ENCODE measurements at regions not wholly inside any gene's neighbourhood (a gene's known extent, or its start where the extent isn't known, plus 50 kb on each side); places are given as distances from the start of the nearest gene placed in this dataset.

GRCh38 chr17:12406623-12407215 lies 259.0 kb upstream of the MYOCD start:
- WGBS, 2 donors = 48 to 49% methylated on average over 5 of the region's 5 CpGs
- TF ChIP-seq, protein P1, sequence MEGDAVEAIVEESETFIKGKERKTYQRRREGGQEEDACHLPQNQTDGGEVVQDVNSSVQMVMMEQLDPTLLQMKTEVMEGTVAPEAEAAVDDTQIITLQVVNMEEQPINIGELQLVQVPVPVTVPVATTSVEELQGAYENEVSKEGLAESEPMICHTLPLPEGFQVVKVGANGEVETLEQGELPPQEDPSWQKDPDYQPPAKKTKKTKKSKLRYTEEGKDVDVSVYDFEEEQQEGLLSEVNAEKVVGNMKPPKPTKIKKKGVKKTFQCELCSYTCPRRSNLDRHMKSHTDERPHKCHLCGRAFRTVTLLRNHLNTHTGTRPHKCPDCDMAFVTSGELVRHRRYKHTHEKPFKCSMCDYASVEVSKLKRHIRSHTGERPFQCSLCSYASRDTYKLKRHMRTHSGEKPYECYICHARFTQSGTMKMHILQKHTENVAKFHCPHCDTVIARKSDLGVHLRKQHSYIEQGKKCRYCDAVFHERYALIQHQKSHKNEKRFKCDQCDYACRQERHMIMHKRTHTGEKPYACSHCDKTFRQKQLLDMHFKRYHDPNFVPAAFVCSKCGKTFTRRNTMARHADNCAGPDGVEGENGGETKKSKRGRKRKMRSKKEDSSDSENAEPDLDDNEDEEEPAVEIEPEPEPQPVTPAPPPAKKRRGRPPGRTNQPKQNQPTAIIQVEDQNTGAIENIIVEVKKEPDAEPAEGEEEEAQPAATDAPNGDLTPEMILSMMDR (IDR thresholded peaks at IDR 0.05) = no peak
- TF ChIP-seq EP300 (IDR thresholded peaks at IDR 0.05) = no peak
- TF ChIP-seq POLR2A (IDR thresholded peaks at IDR 0.05) = no peak
- DNase-seq (ENCODE audit: low spot score in 2 of 2) = no peak
- no peaks in the 10 kb centered on the region for H3K4me1 ChIP-seq
- H3K27me3 ChIP-seq = no peaks in the 10 kb centered on the region
- no peaks in the 10 kb centered on the region for H3K36me3 ChIP-seq
- no peak overlapping the region for H3K4me3 ChIP-seq
- no peak overlapping the region for H3K27ac ChIP-seq
- peaks cover 0 to 5% (median 0%) of the 10 kb centered on the region in 4 donors for H3K9me3 ChIP-seq

DNA sequence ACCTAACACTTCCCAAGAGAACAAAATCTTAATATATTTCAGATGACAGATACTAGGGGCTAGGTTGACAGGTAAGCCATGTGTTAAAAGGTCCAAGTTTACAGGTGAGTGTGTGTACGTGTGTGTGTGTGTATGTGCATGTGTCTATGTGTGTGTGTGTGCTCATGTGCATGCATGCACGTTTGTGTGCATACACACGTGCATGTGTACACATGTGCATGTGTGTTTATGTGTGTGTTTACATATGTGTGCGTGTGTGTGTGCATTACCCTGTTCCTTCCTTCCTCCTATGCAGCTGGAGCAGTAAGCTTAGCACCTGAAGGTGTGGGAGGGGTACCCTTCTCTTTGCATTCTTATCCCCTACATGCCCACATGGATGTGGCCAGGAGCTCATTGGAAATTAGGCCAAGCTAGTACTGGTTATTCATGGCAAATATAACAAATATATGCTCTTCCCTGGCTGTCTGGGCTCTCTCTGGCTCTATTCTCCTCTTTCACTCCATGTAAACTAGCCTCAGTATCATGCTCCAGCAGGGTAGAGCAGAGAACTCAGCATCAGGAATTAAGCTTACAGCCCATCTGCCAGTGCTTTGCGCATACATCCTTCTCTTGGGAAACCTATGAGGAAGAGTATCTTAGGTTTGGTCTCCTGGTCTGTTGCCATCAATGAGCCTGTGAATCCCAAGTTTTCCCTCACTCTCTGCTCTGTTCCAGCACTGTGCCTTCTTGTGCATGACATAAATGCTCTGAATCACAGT lies 258.0 kb upstream of the MYOCD start:
- no peak for TF ChIP-seq EP300 (IDR thresholded peaks at IDR 0.05)
- TF ChIP-seq POLR2A (IDR thresholded peaks at IDR 0.05) = no peak
- no peaks in the 10 kb centered on the region for H3K36me3 ChIP-seq
- no peak overlapping the region for H3K27ac ChIP-seq
- no peak overlapping the region for H3K4me3 ChIP-seq
- H3K4me1 ChIP-seq = no peaks in the 10 kb centered on the region
- no peaks in the 10 kb centered on the region for H3K27me3 ChIP-seq
- no peak for DNase-seq (ENCODE audit: low spot score in 2 of 2)
- 71 to 84% methylated on average over 5 of the region's 5 CpGs for WGBS, 2 donors
- peaks cover 0 to 5% (median 0%) of the 10 kb centered on the region in 4 donors for H3K9me3 ChIP-seq

GRCh38 chr17:12409082-12409481 lies 256.6 kb upstream of the MYOCD start:
- H3K9me3 ChIP-seq = peaks cover 0 to 5% (median 0%) of the 10 kb centered on the region in 4 donors
- TF ChIP-seq EP300 (IDR thresholded peaks at IDR 0.05) (no peak), POLR2A (IDR thresholded peaks at IDR 0.05) (no peak)
- TF ChIP-seq, protein P1 (IDR thresholded peaks at IDR 0.05) = no peak
- H3K4me3 ChIP-seq = no peak overlapping the region
- H3K27ac ChIP-seq = no peak overlapping the region
- DNase-seq (ENCODE audit: low spot score in 2 of 2) = no peak
- no peaks in the 10 kb centered on the region for H3K36me3 ChIP-seq
- WGBS, 2 donors = 90 to 94% methylated on average over 3 of the region's 3 CpGs
- H3K27me3 ChIP-seq = no peaks in the 10 kb centered on the region
- H3K4me1 ChIP-seq = no peaks in the 10 kb centered on the region

DNA sequence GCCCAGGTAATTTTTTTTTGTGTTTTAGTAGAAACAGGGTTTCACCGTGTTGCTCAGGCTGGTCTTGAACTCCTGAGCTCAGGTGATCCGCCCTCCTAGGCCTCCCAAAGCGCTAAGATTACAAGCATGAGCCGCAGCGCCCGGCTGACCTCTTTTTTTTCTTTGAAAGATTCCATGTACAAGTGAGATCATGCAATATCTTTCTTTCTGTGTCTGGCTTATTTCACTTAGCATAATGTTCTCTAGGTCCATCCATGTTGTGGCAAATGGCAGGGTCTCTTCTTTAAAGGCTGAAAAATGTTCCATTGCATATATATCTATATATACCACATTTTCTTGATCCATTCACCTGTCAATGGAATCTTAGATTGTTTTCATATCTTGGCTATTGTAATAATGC lies 255.0 kb upstream of the MYOCD start:
- no peak overlapping the region for H3K27ac ChIP-seq
- H3K36me3 ChIP-seq = no peaks in the 10 kb centered on the region
- 94 to 95% methylated on average over 6 of the region's 6 CpGs for WGBS, 2 donors
- DNase-seq (ENCODE audit: low spot score in 2 of 2) = no peak
- TF ChIP-seq, protein P1 (IDR thresholded peaks at IDR 0.05) = no peak
- no peak for TF ChIP-seq EP300 (IDR thresholded peaks at IDR 0.05)
- TF ChIP-seq POLR2A (IDR thresholded peaks at IDR 0.05) = no peak
- peaks cover 0 to 5% (median 0%) of the 10 kb centered on the region in 4 donors for H3K9me3 ChIP-seq
- no peak overlapping the region for H3K4me3 ChIP-seq
- H3K27me3 ChIP-seq = no peaks in the 10 kb centered on the region
- no peaks in the 10 kb centered on the region for H3K4me1 ChIP-seq

GRCh38 chr17:12415031-12415430 lies 250.7 kb upstream of the MYOCD start:
- DNase-seq (ENCODE audit: low spot score in 2 of 2) = no peak
- H3K36me3 ChIP-seq = no peaks in the 10 kb centered on the region
- H3K27ac ChIP-seq = no peak overlapping the region
- no peaks in the 10 kb centered on the region for H3K4me1 ChIP-seq
- WGBS, 2 donors = 82 to 84% methylated on average over 3 of the region's 3 CpGs
- no peak overlapping the region for H3K4me3 ChIP-seq
- peaks cover 0 to 5% (median 0%) of the 10 kb centered on the region in 4 donors for H3K9me3 ChIP-seq
- TF ChIP-seq EP300 (IDR thresholded peaks at IDR 0.05) = no peak
- TF ChIP-seq, protein P1 (IDR thresholded peaks at IDR 0.05) = no peak
- no peak for TF ChIP-seq POLR2A (IDR thresholded peaks at IDR 0.05)
- no peaks in the 10 kb centered on the region for H3K27me3 ChIP-seq

Measured in tibial nerve (tissue), 4 donors.